HEK293 (cell line): ENCODE measurements at regions not wholly inside any gene's neighbourhood (a gene's known extent, or its start where the extent isn't known, plus 50 kb on each side); places are given as distances from the start of the nearest gene placed in this dataset.

ENCODE experiments used
- CTCF ChIA-PET: fragments of 350-600 bp; formaldehyde crosslinking; extraction: SDS; loops from one replicate; lab custom pipeline; 2021; ENCODE audit warnings: antibody characterized with exemption; lab: Yijun Ruan, JAX
- POLR2A ChIA-PET: fragments of 300-600 bp; formaldehyde crosslinking; extraction: SDS; loops from one replicate; lab custom pipeline; 2020; ENCODE audit warnings: antibody characterized with exemption, inconsistent platforms; lab: Yijun Ruan, JAX
- H3K27ac ChIP-seq: fragments of 200-500 bp; sonication (Bioruptor generic); 2 replicates; pipeline ENCODE4 v1.5.1; 2014; ENCODE audit warnings: low read depth, low read length, control low read depth, inconsistent platforms; ENCODE audit errors: extremely low read depth
- H3K36me3 ChIP-seq, 2 experiments: fragments of 200-500 bp in 1 of 2; sonication (Bioruptor generic) in 1 of 2; 1 replicate in 1 of 2; 2 replicates in 1 of 2; pipeline ENCODE4 v1.5.1; 2014 to 2017; ENCODE audit warnings: inconsistent platforms in 2 of 2, low read length in 2 of 2; ENCODE audit not compliant: control insufficient read depth in 2 of 2, insufficient read depth in 1 of 2
- H3K4me1 ChIP-seq: fragments of 200-500 bp; sonication (Bioruptor generic); 2 replicates; pipeline ENCODE4 v1.5.1; 2014; ENCODE audit warnings: mild to moderate bottlenecking, low read length, inconsistent platforms; ENCODE audit not compliant: control insufficient read depth, insufficient read depth
- H3K4me3 ChIP-seq: 2 replicates; pipeline ENCODE4 v1.5.1; 2011; ENCODE audit warnings: low read depth, mild to moderate bottlenecking, control low read depth, low read length, moderate library complexity
- H3K9me3 ChIP-seq: fragments of 200-500 bp; sonication (Bioruptor generic); 2 replicates; pipeline ENCODE4 v1.5.1; 2014; ENCODE audit warnings: low read depth, low read length, inconsistent platforms; ENCODE audit not compliant: control insufficient read depth, insufficient read depth
- AEBP2 ChIP-seq: fragments of 450-650 bp; formaldehyde crosslinking; IDR thresholded peaks from 2 replicates; pipeline ENCODE4 v1.5.1; 2016; ENCODE audit warnings: missing biosample characterization, missing genetic modification characterization, borderline replicate concordance
- GLI4 ChIP-seq: fragments of 450-650 bp; formaldehyde crosslinking; IDR thresholded peaks from 2 replicates; pipeline ENCODE4 v1.5.1; 2016; ENCODE audit warnings: missing biosample characterization, missing genetic modification characterization
- HOXC10 ChIP-seq: sonication (generic); formaldehyde crosslinking; IDR thresholded peaks from 2 replicates; pipeline ENCODE4 v1.8.1; 2023; ENCODE audit warnings: mild to moderate bottlenecking, missing genetic modification reagents
- INSM2 ChIP-seq: fragments of 450-650 bp; formaldehyde crosslinking; IDR thresholded peaks from 2 replicates; pipeline ENCODE4 v1.5.1; 2016; ENCODE audit warnings: missing biosample characterization, missing genetic modification characterization
- KLF9 ChIP-seq: fragments of 450-650 bp; formaldehyde crosslinking; IDR thresholded peaks from 2 replicates; pipeline ENCODE4 v1.5.1; 2016; ENCODE audit warnings: missing biosample characterization, missing genetic modification characterization, low read depth
- SP2 ChIP-seq: fragments of 450-650 bp; formaldehyde crosslinking; IDR thresholded peaks from 2 replicates; pipeline ENCODE4 v1.5.1; 2016; ENCODE audit warnings: missing biosample characterization, missing genetic modification characterization
- WT1 ChIP-seq: fragments of 450-650 bp; formaldehyde crosslinking; IDR thresholded peaks from 2 replicates; pipeline ENCODE4 v1.5.1; 2016; ENCODE audit warnings: missing biosample characterization, missing genetic modification characterization
- ZBTB21 ChIP-seq: fragments of 450-650 bp; formaldehyde crosslinking; IDR thresholded peaks from 2 replicates; pipeline ENCODE4 v1.5.1; 2017; ENCODE audit warnings: missing biosample characterization, missing genetic modification characterization
- ZFP3 ChIP-seq: fragments of 450-650 bp; formaldehyde crosslinking; IDR thresholded peaks from 2 replicates; pipeline ENCODE4 v1.5.1; 2016; ENCODE audit warnings: low read depth, missing biosample characterization, missing genetic modification characterization
- ZNF138 ChIP-seq: fragments of 450-650 bp; formaldehyde crosslinking; IDR thresholded peaks from 2 replicates; pipeline ENCODE4 v1.5.1; 2016; ENCODE audit warnings: missing biosample characterization, missing genetic modification characterization, borderline replicate concordance
- ZNF274 ChIP-seq, 2 experiments: fragments of 200-500 bp in 1 of 2; fragments of 450-650 bp in 1 of 2; sonication (Bioruptor generic) in 1 of 2; formaldehyde crosslinking in 1 of 2; IDR thresholded peaks; 2 replicates each; pipeline versions ENCODE4 v1.5.1 to v1.6.1; 2014 to 2016; ENCODE audit warnings: borderline replicate concordance in 1 of 2, inconsistent platforms in 1 of 2, low read length in 1 of 2, missing biosample characterization in 1 of 2, missing genetic modification characterization in 1 of 2
- ZNF302 ChIP-seq: fragments of 450-650 bp; formaldehyde crosslinking; IDR thresholded peaks from 2 replicates; pipeline ENCODE4 v1.5.1; 2016; ENCODE audit warnings: missing biosample characterization, missing genetic modification characterization, low read depth
- ZNF354C ChIP-seq: fragments of 450-650 bp; formaldehyde crosslinking; IDR thresholded peaks from 2 replicates; pipeline ENCODE4 v1.5.1; 2016; ENCODE audit warnings: missing biosample characterization, missing genetic modification characterization, low read depth, borderline replicate concordance
- ZNF555 ChIP-seq: fragments of 450-650 bp; formaldehyde crosslinking; conservative IDR thresholded peaks from 2 replicates; pipeline ENCODE4 v1.5.1; 2017; ENCODE audit warnings: missing biosample characterization, mild to moderate bottlenecking, missing genetic modification characterization, inconsistent platforms
- ZNF558 ChIP-seq: fragments of 450-650 bp; formaldehyde crosslinking; IDR thresholded peaks from 2 replicates; pipeline ENCODE4 v1.5.1; 2016; ENCODE audit warnings: missing biosample characterization, missing genetic modification characterization
- ZNF707 ChIP-seq: fragments of 450-650 bp; formaldehyde crosslinking; IDR thresholded peaks from 2 replicates; pipeline ENCODE4 v1.5.1; 2016; ENCODE audit warnings: missing biosample characterization, missing genetic modification characterization
- ZSCAN16 ChIP-seq: fragments of 450-650 bp; formaldehyde crosslinking; IDR thresholded peaks from 2 replicates; pipeline ENCODE4 v1.5.1; 2016; ENCODE audit warnings: missing biosample characterization, missing genetic modification characterization
- ZSCAN23 ChIP-seq: fragments of 450-650 bp; formaldehyde crosslinking; IDR thresholded peaks from 2 replicates; pipeline ENCODE4 v1.5.1; 2016; ENCODE audit warnings: missing biosample characterization, missing genetic modification characterization
- ZSCAN5A ChIP-seq: fragments of 450-650 bp; formaldehyde crosslinking; IDR thresholded peaks from 2 replicates; pipeline ENCODE4 v1.5.1; 2016; ENCODE audit warnings: missing biosample characterization, missing genetic modification characterization
- TF ChIP-seq, protein P1 (sequence below): fragments of 450-650 bp; formaldehyde crosslinking; IDR thresholded peaks from 2 replicates; pipeline ENCODE4 v1.5.1; 2017; ENCODE audit warnings: missing biosample characterization, missing genetic modification characterization

GRCh38 chr1:242585616-242586359 lies 61.3 kb upstream of the PLD5 start (continued):
- TF ChIP-seq ZSCAN5A (tag by site-specific recombination) (no peak), INSM2 (no peak)

GRCh38 chr1:242582669-242583068 lies 58.2 kb upstream of the PLD5 start:
- Histone ChIP-seq H3K9me3 (no peaks in the 10 kb centered on the region), H3K27ac (no peak overlapping the region), H3K4me1 (no peaks in the 10 kb centered on the region), H3K4me3 (no peak overlapping the region), H3K36me3 (no peaks in the 10 kb centered on the region)
- ChIA-PET POLR2A (no interaction called here), CTCF (interaction anchor here (0.5 kb wide), 1 partner anchor 15 kb away, joined by 3 read pairs; no protein-coding TSS in a partner anchor)
- no peak for TF ChIP-seq ZFP3
- no peak for TF ChIP-seq ZNF138 (tag by site-specific recombination)
- TF ChIP-seq SP2 (tag by site-specific recombination), result no peak
- TF ChIP-seq ZSCAN16 (tag by site-specific recombination), result no peak
- no peak for TF ChIP-seq AEBP2 (tag by site-specific recombination)
- no peak for TF ChIP-seq ZSCAN23
- no peak for TF ChIP-seq ZBTB21
- no peak for TF ChIP-seq ZNF302
- no peak for TF ChIP-seq ZNF354C (tag by site-specific recombination)
- TF ChIP-seq GLI4 (tag by site-specific recombination), result no peak
- no peak for TF ChIP-seq ZNF558 (tag by site-specific recombination)
- TF ChIP-seq ZNF274 (IDR thresholded peaks at IDR 0.05; ENCODE audit: low read length), result no peak
- TF ChIP-seq ZNF274 (tag by site-specific recombination; IDR thresholded peaks at IDR 0.05; ENCODE audit: borderline replicate concordance), result no peak
- TF ChIP-seq ZNF707 (tag by site-specific recombination), result no peak
- TF ChIP-seq ZNF555 (tag by site-specific recombination), result no peak
- TF ChIP-seq, protein P1, sequence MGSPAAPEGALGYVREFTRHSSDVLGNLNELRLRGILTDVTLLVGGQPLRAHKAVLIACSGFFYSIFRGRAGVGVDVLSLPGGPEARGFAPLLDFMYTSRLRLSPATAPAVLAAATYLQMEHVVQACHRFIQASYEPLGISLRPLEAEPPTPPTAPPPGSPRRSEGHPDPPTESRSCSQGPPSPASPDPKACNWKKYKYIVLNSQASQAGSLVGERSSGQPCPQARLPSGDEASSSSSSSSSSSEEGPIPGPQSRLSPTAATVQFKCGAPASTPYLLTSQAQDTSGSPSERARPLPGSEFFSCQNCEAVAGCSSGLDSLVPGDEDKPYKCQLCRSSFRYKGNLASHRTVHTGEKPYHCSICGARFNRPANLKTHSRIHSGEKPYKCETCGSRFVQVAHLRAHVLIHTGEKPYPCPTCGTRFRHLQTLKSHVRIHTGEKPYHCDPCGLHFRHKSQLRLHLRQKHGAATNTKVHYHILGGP (tag by site-specific recombination), result no peak
- TF ChIP-seq KLF9 (tag by site-specific recombination), result no peak
- no peak for TF ChIP-seq WT1 (tag by site-specific recombination)
- TF ChIP-seq HOXC10 (CRISPR knock-in tag), result no peak
